ENCODE measurements at regions not wholly inside any gene's neighbourhood (a gene's known extent, or its start where the extent isn't known, plus 50 kb on each side); places are given as distances from the start of the nearest gene placed in this dataset.

DNA sequence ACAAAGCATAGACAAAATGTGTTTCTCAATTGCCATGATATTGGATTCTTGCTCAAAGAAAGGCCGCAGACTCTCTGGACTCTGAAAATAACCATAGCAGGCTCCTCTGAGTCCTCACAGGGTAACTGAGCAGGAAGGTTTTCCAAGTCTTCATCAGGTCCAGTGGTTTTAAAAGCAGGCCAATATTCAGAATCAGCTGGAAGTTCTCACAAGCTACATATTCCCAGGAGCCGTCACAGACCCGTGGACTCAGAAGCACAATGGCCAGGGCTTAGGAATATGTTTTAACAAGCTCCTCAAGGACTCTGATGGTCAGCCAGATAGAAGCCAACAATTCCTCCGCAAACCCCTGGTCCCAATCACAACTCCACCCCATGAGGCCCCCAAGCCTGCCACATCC lies 256.1 kb upstream of the ADAMTS9 start:
- no peak for TF ChIP-seq CTCF (IDR thresholded peaks at IDR 0.05)
- no peak for TF ChIP-seq ZFX (IDR thresholded peaks at IDR 0.05; ENCODE audit: borderline replicate concordance)
